Heart left ventricle (tissue), 16 donors: ENCODE measurements at regions not wholly inside any gene's neighbourhood (a gene's known extent, or its start where the extent isn't known, plus 50 kb on each side); places are given as distances from the start of the nearest gene placed in this dataset.

Source experiments
- ATAC-seq, 4 donors: fragments of 200-7000 bp; cut with Tn5 transposase; one replicate each; pipeline ENCODE4 v1.9.1; 2020 to 2022; ENCODE audit warnings: moderate library complexity in 4 of 4, mild to moderate bottlenecking in 3 of 4, moderate number of reproducible peaks in 1 of 4
- DNase-seq, 5 donors: peaks; one replicate each; pipeline ENCODE4 v3.0.0-alpha.2; 2020
- H3K27ac ChIP-seq, 12 donors: fragments of 200-600 bp; sonication (generic) in 4 of 12; one replicate each; pipeline versions ENCODE4 v1.5.0 to v1.8.0; 2016 to 2022; ENCODE audit warnings: mild to moderate bottlenecking in 2 of 12
- H3K27me3 ChIP-seq, 9 donors: fragments of 200-600 bp; sonication (generic) in 2 of 9; one replicate each; pipeline versions ENCODE4 v1.5.1 to v1.8.0; 2016 to 2022; ENCODE audit warnings: mild to moderate bottlenecking in 3 of 9
- H3K36me3 ChIP-seq, 9 donors: fragments of 200-600 bp; sonication (generic) in 2 of 9; one replicate each; pipeline versions ENCODE4 v1.5.0 to v1.8.0; 2018 to 2022; ENCODE audit warnings: mild to moderate bottlenecking in 2 of 9
- H3K4me1 ChIP-seq, 12 donors: fragments of 200-600 bp; sonication (generic) in 4 of 12; one replicate each; pipeline versions ENCODE4 v1.5.0 to v1.8.0; 2016 to 2022; ENCODE audit warnings: mild to moderate bottlenecking in 3 of 12
- H3K4me3 ChIP-seq, 12 donors: fragments of 200-600 bp; sonication (generic) in 4 of 12; one replicate each; pipeline versions ENCODE4 v1.5.0 to v1.8.0; 2017 to 2022; ENCODE audit warnings: mild to moderate bottlenecking in 9 of 12, moderate library complexity in 4 of 12
- H3K9me3 ChIP-seq, 12 donors: fragments of 200-600 bp; sonication (generic) in 4 of 12; one replicate each; pipeline versions ENCODE4 v1.5.0 to v1.8.0; 2016 to 2022; ENCODE audit warnings: mild to moderate bottlenecking in 1 of 12
- POLR2A ChIP-seq, 2 donors: fragments of 450-650 bp; IDR thresholded peaks; one replicate each; pipeline ENCODE4 v1.6.1; 2017; ENCODE audit warnings: antibody characterized with exemption in 2 of 2, mild to moderate bottlenecking in 2 of 2, moderate library complexity in 2 of 2
- WGBS, 4 donors: extraction: QIAGEN DNeasy Blood & Tissue Kit in 2 of 4; methylation state at CpG; one replicate each; pipeline versions ENCODE4 v1.1.5 to v1.1.7; 2013 to 2018; 5-methylcytosine and 5-hydroxymethylcytosine counted together
- intact Hi-C, 10 donors: fragments of 100-400 bp; cut with DNase I; formaldehyde crosslinking; loops; one replicate each; pipeline versions ENCODE4 v1.11.1 to v1.14.2; 2022
- TF ChIP-seq, protein P1 (sequence below), 12 donors: fragments of 200-600 bp; sonication (generic) in 4 of 12; IDR thresholded peaks; one replicate each; pipeline versions ENCODE4 v1.5.0 to v1.8.0; 2018 to 2022; ENCODE audit warnings: antibody characterized with exemption in 12 of 12, mild to moderate bottlenecking in 5 of 12
- donor health status: ischemic (EF 13 %, LVEDD 7.1; RV severe dilation, severe dysfunction).
- donor health status: healthy with polysubstance abuse.
- donor health status: DM: no; HTN: yes; CAD: no.
- donor health status: DM: no; HTN: no; CAD: no.
- donor health status: ischemic (EF 25% LVEDD 6.9; RV normal size, moderate dysfunction).
- donor health status: ischemic (EF 25% LVEDD 5.7; RV mildly dilated, moderate dysfunction).
- donor health status: healthy.
- donor health status: DM: yes; HTN: yes; CAD: no.
- donor health status: ischemic (EF 35%, LVEDD 5.7; RV mildly dilated, moderate dysfunction).
- donor health status: nonischemic (EF 11% LVEDD 7.7; RV severe dilation, severe dysfunction).
- donor health status: DM: yes; HTN: yes; CAD: no.
- donor health status: PGD.
- donor health status: ischemic (EF 29% LVEDD 5.4; RV normal size, mild dysfunction).
- donor health status: nonischemic (EF 23%, LVEDD 6.1; RV moderate dilation, normal function).

DNA sequence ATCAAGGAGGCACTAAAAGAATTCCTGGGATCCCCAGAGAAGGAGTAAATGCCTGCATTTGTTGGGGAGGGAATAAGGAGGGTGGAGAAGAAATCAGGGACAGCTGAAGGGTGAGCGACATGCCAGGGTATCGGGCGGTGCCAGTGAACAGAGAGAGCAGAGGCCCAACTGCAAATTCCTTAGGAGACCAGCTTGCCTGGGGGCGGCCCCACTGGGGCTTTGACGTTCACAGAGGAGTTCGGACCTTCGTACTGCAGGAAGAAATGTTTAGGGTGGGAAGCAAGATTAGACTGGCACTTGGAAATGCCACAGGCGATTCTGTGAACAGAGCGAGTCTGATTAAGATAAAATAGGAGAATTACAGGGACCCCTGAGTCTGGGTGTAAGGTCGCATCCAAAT lies 65.1 kb upstream of the FGF3 start:
- WGBS, 4 donors: 89 to 93% (median 91%) methylated on average over 10 of the region's 10 CpGs
- Histone ChIP-seq H3K4me1 (no peaks in the 10 kb centered on the region), H3K27ac (no peak overlapping the region), H3K27me3 (peaks cover 0 to 46% (median 5%) of the 10 kb centered on the region in 9 donors), H3K36me3 (no peaks in the 10 kb centered on the region), H3K4me3 (no peak overlapping the region), H3K9me3 (no peaks in the 10 kb centered on the region)
- intact Hi-C loops: no loop called here
- ATAC-seq (no peak), DNase-seq (no peak)
- TF ChIP-seq, protein P1, sequence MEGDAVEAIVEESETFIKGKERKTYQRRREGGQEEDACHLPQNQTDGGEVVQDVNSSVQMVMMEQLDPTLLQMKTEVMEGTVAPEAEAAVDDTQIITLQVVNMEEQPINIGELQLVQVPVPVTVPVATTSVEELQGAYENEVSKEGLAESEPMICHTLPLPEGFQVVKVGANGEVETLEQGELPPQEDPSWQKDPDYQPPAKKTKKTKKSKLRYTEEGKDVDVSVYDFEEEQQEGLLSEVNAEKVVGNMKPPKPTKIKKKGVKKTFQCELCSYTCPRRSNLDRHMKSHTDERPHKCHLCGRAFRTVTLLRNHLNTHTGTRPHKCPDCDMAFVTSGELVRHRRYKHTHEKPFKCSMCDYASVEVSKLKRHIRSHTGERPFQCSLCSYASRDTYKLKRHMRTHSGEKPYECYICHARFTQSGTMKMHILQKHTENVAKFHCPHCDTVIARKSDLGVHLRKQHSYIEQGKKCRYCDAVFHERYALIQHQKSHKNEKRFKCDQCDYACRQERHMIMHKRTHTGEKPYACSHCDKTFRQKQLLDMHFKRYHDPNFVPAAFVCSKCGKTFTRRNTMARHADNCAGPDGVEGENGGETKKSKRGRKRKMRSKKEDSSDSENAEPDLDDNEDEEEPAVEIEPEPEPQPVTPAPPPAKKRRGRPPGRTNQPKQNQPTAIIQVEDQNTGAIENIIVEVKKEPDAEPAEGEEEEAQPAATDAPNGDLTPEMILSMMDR (IDR thresholded peaks at IDR 0.05): no peak
- TF ChIP-seq POLR2A (IDR thresholded peaks at IDR 0.05): no peak

GRCh38 chr11:69884751-69885150 lies 65.5 kb upstream of the FGF3 start:
- ATAC-seq: no peak
- no peak overlapping the region for H3K4me3 ChIP-seq
- peaks cover 0 to 50% (median 10%) of the 10 kb centered on the region in 9 donors for H3K27me3 ChIP-seq
- H3K9me3 ChIP-seq: no peaks in the 10 kb centered on the region
- no peaks in the 10 kb centered on the region for H3K36me3 ChIP-seq
- H3K27ac ChIP-seq: no peak overlapping the region
- WGBS, 4 donors: 76 to 89% (median 85%) methylated on average over 7 of the region's 7 CpGs
- H3K4me1 ChIP-seq: no peaks in the 10 kb centered on the region
- DNase-seq: no peak
- TF ChIP-seq POLR2A (IDR thresholded peaks at IDR 0.05): no peak
- TF ChIP-seq, protein P1 (IDR thresholded peaks at IDR 0.05): no peak
- intact Hi-C loops: loop anchor here in 6 of 10 donors (5.0 kb wide), 3 partner anchors 177 to 197 kb away; partner anchors contain the start of gene FGF19 (in 1 of the 6)

GRCh38 chr11:69887330-69887729 lies 68.1 kb upstream of the FGF3 start:
- Histone ChIP-seq H3K27me3 (peaks cover 0 to 52% (median 16%) of the 10 kb centered on the region in 9 donors), H3K4me1 (peaks cover 0 to 8% (median 0%) of the 10 kb centered on the region in 12 donors), H3K36me3 (no peaks in the 10 kb centered on the region), H3K27ac (no peak overlapping the region), H3K9me3 (no peaks in the 10 kb centered on the region), H3K4me3 (no peak overlapping the region)
- WGBS, 4 donors: 91 to 96% (median 94%) methylated on average over 2 of the region's 2 CpGs
- intact Hi-C loops: loop anchor here in 6 of 10 donors (5.0 kb wide), 3 partner anchors 180 to 200 kb away; partner anchors contain the start of gene FGF19 (in 1 of the 6)
- ATAC-seq (no peak), DNase-seq (no peak)
- no peak for TF ChIP-seq POLR2A (IDR thresholded peaks at IDR 0.05)
- TF ChIP-seq, protein P1 (IDR thresholded peaks at IDR 0.05): no peak

- DNase-seq (no peak), ATAC-seq (no peak)
- Histone ChIP-seq H3K4me1 (peaks cover 0 to 8% (median 0%) of the 10 kb centered on the region in 12 donors), H3K9me3 (no peaks in the 10 kb centered on the region), H3K4me3 (no peak overlapping the region), H3K36me3 (no peaks in the 10 kb centered on the region), H3K27me3 (peaks cover 0 to 58% (median 16%) of the 10 kb centered on the region in 9 donors), H3K27ac (no peak overlapping the region)
- WGBS, 4 donors: 81 to 89% (median 86%) methylated on average over 8 to 10 of the region's 10 CpGs
- no peak for TF ChIP-seq POLR2A (IDR thresholded peaks at IDR 0.05)
- TF ChIP-seq, protein P1 (IDR thresholded peaks at IDR 0.05): no peak
- intact Hi-C loops: loop anchor here (1.0 to 5.0 kb wide), 7 partner anchors 181 to 202 kb away; partner anchors contain the start of gene FGF19 (in 2 of the 10)
Measured at GRCh38 chr11:69887841-69888427, 68.7 kb upstream of the FGF3 start.
